EL (cell line): ENCODE measurements at regions not wholly inside any gene's neighbourhood (a gene's known extent, or its start where the extent isn't known, plus 50 kb on each side); places are given as distances from the start of the nearest gene placed in this dataset.

ENCODE experiments used
- DNase-seq: peaks from one replicate; pipeline ENCODE4 v3.0.0-alpha.2; 2016

DNA sequence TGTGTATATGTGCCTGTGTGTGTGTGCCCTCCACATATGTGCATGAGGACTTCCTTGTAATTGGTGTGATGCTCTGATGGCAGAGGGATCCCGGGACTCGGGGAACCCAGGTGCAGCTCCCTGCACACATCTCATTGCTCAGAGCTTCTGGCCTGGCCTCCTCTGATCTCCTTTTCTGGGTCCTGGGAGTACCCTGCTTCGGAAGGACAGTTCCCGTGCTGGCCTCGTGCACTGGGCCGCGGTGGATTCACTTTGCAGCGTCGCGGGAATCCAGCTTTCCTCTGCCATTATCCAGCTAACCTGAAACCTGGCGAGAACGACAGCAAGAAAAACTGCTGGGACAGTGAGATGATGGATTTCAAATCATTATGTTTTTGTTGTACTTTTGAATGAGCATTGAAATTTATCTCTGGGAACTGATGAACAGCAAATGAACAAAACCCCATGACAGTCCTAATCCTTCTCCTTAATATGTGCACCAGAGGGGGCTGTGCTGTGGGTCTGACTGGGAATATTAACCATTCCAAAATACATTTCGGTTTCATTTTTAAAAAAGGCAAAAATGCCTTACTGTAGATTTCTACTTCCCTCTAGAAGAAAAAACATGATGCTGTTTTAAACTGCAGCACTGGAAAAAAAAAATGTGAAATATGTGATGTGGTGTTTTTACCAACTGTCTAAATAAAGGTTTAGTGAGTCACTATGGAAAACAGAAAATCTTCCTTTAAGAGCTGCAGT is 78.2 kb downstream of the PTGR3 start:
- peak; percentile 10 for DNase-seq

DNA sequence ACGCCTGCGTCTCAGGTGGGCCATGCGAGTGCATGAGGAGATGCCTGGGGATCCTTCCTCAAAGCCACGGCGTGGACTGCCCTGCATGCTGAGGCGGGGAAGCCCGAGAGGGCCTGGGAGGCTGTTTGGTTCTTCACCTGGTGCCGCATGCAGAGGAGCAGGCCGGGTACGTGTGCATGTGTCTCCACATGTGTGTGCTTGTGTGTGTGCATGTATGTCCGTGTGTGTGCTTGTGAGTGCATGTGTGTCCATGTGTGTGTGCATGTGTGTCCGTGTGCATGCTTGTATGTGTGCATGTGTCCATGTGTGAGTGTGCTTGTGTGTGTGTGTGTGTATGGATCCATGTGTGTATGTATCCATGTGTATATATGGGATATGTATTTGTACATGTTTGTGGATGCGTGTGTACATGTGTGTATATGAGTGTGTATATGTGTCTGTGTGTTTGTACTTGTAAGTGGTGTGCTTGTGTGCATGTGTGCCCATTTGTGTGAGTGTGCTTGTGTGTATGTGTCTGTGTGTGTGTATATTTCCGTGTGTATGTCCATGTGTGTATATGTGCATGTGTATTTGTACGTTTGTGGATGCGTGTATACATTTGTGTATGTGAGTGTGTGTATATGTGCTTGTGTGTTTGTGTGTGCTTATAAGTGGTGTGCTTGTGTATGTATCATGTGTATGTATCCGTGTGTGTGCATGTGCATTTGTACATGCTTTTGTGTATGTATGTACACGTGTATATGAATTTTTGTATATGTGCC is 79.0 kb downstream of the PTGR3 start:
- DNase-seq, result no peak

- no peak for DNase-seq
Observed at GRCh38 chr18:75128911-75129716, 79.8 kb downstream of the PTGR3 start.

DNA sequence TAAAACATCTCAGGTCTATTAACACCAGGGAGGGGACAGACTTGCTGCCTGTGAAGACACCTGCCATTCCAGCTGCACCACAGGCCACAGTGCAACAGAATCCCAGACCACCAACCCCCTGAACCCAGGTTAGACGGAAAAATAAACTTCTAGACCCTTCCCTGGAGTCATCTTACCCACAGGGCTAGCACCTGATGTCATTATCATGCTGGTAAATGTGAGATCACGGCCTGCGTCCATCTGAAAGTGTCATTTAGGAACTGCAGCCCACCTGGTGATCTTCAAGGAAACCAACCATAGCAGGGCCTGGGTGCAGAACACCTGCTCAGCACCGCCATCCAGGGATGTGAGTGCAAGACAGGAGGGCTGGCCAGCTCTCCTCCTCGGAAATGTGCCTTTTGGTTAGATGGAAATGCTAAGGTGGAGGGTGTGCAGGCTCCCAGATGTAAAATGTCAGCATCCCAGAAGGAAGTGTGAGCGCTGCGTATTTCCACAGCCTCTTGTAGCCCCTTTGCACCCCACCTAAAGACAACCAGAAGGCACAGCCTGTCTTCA is 80.8 kb downstream of the PTGR3 start:
- DNase-seq, result no peak

GRCh38 chr18:75127143-75128021 is 81.6 kb downstream of the PTGR3 start:
- DNase-seq, result peak; percentile 14

DNA sequence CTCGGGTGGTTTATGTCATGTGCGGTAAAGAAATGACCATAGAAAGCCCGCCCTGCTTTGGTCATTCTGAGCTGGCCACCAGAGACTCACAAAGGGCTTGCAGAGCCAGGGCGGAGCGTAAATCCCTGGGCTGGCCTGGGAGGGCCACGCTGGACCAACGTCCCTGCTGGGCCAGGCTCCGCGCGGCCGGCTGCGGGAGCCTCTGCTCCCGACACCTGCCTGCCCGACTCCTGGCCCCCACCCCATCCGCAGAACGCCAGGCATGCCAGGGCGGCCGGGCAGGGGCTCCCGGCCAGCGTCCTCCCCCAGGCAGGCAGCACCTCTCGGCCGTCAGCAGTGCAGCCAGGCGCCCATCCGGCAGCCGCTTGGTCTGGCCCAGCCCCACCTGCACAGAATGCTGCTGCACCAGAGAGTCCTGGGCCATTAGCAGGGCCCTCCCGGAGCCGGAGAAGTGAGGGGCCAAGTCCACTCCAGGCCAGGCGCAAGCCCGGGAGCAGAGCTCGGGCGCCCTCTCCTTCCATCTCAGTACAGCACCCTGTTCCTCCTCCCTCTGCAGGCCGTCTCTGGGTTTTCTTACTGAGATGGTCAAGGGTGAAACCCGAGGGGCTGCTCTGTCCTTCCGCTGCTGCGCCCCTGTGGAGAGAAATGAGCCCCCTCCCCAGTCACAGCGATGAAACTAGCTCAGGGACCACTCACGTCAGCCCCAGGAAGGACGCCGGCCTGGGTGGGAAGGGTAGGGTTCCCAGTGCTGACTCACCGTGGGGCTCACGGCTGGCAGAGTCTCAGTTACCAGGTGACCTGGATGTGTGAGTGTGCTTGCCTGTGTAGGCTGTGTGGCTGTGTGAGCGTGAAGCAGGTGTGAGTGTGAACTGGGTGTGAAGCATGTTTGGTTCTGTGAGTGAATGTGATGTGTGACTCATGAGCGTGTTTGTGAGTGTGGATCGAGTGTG is 83.3 kb downstream of the PTGR3 start:
- DNase-seq, result peak; percentile 8

GRCh38 chr18:75124991-75125381 is 84.0 kb downstream of the PTGR3 start:
- DNase-seq, result no peak

- no peak for DNase-seq
Observed at GRCh38 chr18:75124551-75124950, 84.4 kb downstream of the PTGR3 start.

DNA sequence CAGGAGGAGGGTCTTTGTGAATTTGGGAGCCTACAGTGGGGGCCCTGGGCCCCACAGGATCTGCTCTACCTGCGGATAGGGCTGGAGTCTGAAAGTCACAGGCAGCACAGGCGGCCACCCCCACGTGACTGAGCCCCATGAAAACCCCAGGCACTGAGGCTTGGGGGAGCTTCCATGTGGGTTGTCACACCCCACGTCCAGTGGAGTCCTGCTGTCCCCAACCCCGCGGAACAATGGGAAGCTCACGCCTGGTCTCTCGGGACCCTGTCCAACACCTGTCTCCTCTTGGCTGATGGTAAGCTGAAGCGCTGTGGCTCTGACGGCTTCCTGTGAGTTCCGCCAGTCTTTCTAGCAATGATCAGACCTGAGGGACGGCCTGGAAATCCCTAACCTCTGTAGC is 85.8 kb downstream of the PTGR3 start:
- DNase-seq, result no peak

DNA sequence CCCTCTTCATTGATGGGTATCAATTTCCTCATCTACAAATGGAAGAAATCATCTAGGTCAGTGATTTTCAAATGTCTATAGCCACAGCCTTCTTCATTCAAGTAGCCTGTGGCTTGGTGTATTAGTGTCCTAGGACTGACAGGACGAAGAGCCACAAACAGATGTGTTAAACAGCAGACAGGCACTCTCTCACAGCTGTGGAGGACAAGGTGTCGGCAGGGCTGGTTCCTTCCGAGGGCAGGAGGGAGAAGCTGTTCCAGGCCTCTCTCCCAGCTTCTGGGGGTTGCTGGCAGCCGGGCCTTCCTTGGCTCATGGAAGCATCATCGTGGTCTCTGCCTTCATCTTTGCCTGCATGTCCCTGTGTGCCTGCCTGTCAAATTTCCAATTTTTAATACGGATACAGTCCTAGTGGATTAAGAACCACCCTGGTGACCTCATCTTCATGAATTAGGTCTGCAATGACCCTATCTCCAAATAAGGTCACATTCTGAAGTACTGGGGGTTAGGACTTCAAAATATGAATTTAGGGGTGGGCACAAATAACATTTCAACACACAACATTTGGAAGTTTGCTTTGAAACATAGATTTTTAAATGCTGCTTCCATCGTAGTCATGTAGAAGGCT is 86.5 kb downstream of the PTGR3 start:
- no peak for DNase-seq

DNA sequence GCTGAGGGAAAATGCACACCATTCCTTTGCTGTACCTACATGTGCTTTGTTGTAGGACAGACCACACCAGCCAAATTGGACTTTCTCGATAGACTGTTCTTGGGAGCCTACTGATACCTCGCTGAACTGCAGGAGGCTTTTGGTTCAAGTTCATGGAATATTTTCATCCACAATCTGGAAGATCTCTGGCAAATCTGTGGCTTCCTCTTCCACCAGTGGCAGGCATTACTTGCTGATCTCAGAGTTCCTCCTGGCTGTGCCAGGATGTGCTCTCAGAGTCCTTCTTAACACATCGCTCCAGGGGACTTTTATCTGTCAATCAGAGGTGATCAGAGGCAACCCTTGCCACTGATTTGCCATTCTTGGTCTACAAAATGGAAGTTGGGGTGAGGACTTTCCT is 87.7 kb downstream of the PTGR3 start:
- no peak for DNase-seq

DNA sequence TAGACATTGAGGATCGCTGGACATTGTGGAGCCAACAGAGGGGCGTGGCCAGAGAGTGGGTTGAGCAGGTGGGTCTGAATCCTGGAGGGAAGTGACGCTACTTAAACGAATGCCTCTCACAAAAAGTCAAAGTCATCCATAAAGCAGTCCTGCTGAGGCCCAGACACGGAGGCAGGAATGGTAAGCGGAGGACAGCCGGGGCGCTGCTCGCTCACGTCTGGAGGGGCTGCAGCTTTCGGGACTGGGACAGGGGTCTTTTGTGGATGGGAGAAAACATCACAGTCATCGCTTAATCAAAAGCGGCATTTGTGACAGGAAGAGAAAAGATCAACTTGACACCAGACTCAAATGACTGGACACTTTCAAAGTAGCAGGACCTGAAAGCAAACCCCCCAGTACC is 88.4 kb downstream of the PTGR3 start:
- DNase-seq, result no peak

- no peak for DNase-seq
Observed at GRCh38 chr18:75116809-75117208, 92.1 kb downstream of the PTGR3 start.

GRCh38 chr18:75116165-75116564 is 92.8 kb downstream of the PTGR3 start:
- DNase-seq, result no peak

- DNase-seq, result no peak
Observed at GRCh38 chr18:75115514-75115913, 93.4 kb downstream of the PTGR3 start.
